ENCODE measurements at regions not wholly inside any gene's neighbourhood (a gene's known extent, or its start where the extent isn't known, plus 50 kb on each side); places are given as distances from the start of the nearest gene placed in this dataset.

DNA sequence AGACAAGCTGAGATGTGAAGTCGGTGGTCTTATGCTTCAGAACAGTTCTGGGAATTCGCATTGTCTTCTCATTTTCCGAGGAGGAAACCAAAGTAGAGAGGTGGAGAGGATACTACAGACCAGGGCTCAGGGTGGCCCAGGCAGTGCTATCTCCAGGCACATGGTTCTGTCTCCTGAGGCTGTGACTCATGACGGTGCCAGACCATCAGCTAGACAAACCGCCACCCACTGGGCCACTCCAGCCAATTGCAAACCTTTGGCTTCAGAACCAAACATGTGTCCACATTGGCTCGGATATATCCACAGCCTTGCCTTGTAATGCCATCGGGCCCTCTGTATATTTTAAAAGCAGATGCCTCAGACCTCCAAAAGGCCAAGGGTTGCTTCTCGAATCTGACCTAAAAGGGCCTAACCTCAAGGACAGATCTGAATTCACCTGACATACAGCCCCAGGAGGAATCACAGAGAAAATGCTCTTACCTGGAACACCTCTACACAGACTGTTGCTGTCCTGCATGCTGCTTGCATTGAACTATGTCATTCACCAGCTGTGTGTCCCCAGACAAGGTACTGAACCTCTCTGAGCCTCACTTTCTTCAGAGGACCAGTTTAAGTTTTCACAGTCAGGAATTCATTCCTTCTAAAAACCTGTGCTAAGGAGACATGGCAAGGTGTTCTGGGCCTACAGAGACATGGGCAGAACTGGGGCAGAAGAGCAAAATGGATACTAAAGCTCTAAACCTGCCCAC lies 224.9 kb upstream of the JUN start:
- TF ChIP-seq, protein P1, sequence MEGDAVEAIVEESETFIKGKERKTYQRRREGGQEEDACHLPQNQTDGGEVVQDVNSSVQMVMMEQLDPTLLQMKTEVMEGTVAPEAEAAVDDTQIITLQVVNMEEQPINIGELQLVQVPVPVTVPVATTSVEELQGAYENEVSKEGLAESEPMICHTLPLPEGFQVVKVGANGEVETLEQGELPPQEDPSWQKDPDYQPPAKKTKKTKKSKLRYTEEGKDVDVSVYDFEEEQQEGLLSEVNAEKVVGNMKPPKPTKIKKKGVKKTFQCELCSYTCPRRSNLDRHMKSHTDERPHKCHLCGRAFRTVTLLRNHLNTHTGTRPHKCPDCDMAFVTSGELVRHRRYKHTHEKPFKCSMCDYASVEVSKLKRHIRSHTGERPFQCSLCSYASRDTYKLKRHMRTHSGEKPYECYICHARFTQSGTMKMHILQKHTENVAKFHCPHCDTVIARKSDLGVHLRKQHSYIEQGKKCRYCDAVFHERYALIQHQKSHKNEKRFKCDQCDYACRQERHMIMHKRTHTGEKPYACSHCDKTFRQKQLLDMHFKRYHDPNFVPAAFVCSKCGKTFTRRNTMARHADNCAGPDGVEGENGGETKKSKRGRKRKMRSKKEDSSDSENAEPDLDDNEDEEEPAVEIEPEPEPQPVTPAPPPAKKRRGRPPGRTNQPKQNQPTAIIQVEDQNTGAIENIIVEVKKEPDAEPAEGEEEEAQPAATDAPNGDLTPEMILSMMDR (IDR thresholded peaks at IDR 0.05) = no peak
- intact Hi-C loops (cut with DNase I) = no loop called here
- Histone ChIP-seq H3K27ac (no peak overlapping the region), H3K4me1 (peaks cover 12% of the 10 kb centered on the region), H3K36me3 (no peaks in the 10 kb centered on the region), H3K27me3 (no peaks in the 10 kb centered on the region), H3K9me3 (no peaks in the 10 kb centered on the region), H3K4me3 (no peak overlapping the region)
- ATAC-seq (no peak), DNase-seq (no peak)

DNA sequence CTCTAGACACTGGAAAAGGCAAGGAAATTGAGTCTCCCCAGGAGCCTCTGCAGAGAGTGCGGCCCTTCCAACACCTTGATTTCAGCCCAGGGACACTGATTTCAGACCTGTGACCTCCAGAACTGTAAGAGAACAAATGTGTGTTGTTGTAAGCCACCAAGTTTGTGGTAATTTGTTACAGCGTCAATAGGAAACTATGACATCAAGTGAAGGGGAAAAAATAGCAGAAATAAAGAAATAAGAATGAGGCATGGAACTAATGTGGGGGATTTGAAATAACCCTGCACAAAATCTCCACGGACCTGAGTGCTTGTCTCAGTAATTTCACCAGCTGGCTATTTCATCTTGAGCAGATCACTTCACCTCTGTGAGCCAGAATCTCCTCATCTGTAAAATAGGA lies 227.8 kb upstream of the JUN start:
- Histone ChIP-seq H3K27me3 (no peaks in the 10 kb centered on the region), H3K4me3 (no peak overlapping the region), H3K27ac (no peak overlapping the region), H3K4me1 (peaks cover 15% of the 10 kb centered on the region), H3K9me3 (no peaks in the 10 kb centered on the region), H3K36me3 (no peaks in the 10 kb centered on the region)
- TF ChIP-seq, protein P1 (IDR thresholded peaks at IDR 0.05) = no peak
- intact Hi-C loops (cut with DNase I) = no loop called here
- DNase-seq (no peak), ATAC-seq (no peak)

DNA sequence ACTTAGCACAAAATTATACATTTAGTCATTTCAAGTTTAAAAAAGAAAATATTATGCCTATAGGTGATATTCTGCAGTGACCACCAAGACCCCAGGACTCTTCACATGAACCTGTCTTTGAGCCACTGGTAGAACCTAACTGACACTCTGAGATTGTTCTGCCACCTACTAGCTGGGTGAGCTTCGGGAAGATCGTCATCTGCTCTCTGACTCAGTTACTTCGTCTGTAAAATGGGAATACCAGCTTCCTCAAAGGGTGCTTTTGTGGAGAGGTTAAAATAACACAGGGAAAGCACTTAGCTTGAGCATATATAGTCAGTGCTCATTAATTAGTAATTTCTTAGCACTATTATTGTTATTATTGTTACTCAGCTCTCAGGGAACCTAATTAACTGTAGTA lies 228.5 kb upstream of the JUN start:
- peak overlapping the region; percentile 83 for H3K27ac ChIP-seq
- DNase-seq = no peak
- peaks cover 15% of the 10 kb centered on the region for H3K4me1 ChIP-seq
- H3K4me3 ChIP-seq = no peak overlapping the region
- TF ChIP-seq, protein P1 (IDR thresholded peaks at IDR 0.05) = no peak
- ATAC-seq = no peak
- no peaks in the 10 kb centered on the region for H3K9me3 ChIP-seq
- H3K36me3 ChIP-seq = no peaks in the 10 kb centered on the region
- intact Hi-C loops (cut with DNase I) = no loop called here
- H3K27me3 ChIP-seq = no peaks in the 10 kb centered on the region

DNA sequence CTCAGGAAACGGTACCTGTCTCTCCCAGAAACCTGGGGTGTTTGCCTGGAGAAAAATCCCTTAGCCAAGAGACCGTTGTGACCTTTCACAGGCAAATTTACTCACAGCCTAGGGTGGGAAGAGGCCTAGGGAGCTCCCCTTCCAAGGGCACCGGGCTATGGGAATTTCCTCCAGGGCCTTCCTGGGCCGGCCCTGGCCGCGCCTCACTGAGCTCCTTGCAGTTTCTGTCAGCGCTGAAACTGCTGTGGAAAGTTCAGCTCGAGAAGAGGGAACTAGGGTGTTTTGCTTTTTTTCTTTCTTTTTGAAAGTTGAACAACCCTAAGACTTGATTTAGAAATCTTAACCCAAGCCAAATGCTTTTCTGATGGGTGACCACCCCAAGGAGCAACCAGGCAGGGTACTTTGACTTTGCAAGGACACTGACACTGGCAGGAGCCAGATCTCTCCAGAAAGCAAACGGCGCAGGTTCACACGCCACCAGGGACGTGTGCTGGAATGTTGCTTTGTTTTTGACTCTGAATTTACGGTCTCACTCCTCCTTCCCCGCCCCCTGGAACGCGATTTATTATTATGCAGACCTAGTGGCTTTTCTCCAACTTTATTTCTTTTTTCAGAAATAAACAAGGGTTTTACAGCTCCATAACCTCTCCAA lies 229.6 kb upstream of the JUN start:
- no peaks in the 10 kb centered on the region for H3K27me3 ChIP-seq
- TF ChIP-seq, protein P1 (IDR thresholded peaks at IDR 0.05) = no peak
- H3K27ac ChIP-seq = peak overlapping the region; percentile 83
- intact Hi-C loops (cut with DNase I) = no loop called here
- H3K4me1 ChIP-seq = peaks cover 15% of the 10 kb centered on the region
- DNase-seq (no peak), ATAC-seq (peak; percentile 50)
- H3K9me3 ChIP-seq = no peaks in the 10 kb centered on the region
- no peaks in the 10 kb centered on the region for H3K36me3 ChIP-seq
- H3K4me3 ChIP-seq = no peak overlapping the region

DNA sequence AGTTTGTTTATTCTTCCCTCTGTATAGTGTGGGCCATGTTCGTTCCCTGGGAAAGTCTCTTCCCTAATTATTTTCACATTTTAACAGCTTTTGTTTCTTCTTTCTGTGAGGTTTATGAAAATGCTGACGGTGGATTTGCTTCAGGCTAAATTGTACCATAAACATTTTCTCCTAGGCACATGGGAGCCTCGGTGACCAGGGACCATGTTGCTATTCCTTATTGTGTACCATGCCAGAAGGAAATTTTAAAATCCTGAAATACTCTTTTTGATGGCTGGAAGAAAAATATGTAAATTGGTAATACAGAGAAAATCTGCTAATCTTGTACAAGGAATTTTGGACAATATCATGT lies 230.1 kb upstream of the JUN start:
- no peak overlapping the region for H3K4me3 ChIP-seq
- H3K27ac ChIP-seq = peak overlapping the region; percentile 83
- no peak for DNase-seq

More for the DNA sequence above, 230.1 kb upstream of the JUN start:
- no peaks in the 10 kb centered on the region for H3K9me3 ChIP-seq
- H3K27me3 ChIP-seq = no peaks in the 10 kb centered on the region
- peaks cover 15% of the 10 kb centered on the region for H3K4me1 ChIP-seq
- H3K36me3 ChIP-seq = no peaks in the 10 kb centered on the region
- TF ChIP-seq, protein P1 (IDR thresholded peaks at IDR 0.05) = no peak
- intact Hi-C loops (cut with DNase I) = no loop called here
- ATAC-seq = no peak
